OCI-M2 (cell line): ENCODE measurements at regions not wholly inside any gene's neighbourhood (a gene's known extent, or its start where the extent isn't known, plus 50 kb on each side); places are given as distances from the start of the nearest gene placed in this dataset.

Experiments used
- DNase-seq: peaks from one replicate; lab custom pipeline; 2025; ENCODE audit not compliant: unreplicated experiment; lab: John Stamatoyannopoulos, UW

GRCh38 chr3:194265505-194265892, 85.6 kb downstream of the CPN2 start:
- DNase-seq, result no peak

- no peak for DNase-seq
Measured at GRCh38 chr3:194265996-194266964, 84.8 kb downstream of the CPN2 start.

- no peak for DNase-seq
Measured at GRCh38 chr3:194267744-194268653, 83.1 kb downstream of the CPN2 start.

GRCh38 chr3:194268654-194269512, 82.2 kb downstream of the CPN2 start:
- DNase-seq, result no peak

DNA sequence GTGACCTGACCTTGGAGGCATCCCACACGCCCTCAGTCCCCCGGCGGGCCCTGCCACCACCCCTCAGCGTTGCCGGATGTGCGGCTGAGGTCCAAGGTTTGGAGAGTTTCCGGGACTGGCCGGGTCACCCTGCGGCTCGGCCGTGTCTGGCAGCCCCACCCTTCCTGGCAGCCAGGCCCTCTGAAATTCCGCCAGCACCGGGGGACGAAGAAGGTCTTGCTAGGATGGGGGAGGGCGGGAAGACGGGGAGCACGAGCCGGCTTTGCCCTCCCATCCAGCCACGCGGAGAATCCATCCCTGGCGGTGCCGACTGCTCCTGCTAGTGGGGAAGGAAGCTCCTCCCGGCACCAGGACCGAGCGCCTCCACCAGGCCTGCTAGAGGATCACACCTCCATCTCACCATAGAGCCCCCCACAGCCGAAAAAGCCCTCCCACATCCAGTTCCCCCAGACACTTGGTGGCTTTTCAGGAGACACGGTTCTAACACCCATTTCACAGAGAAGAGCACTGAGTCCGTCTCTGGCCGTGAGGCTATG, 81.5 kb downstream of the CPN2 start:
- DNase-seq, result no peak

- no peak for DNase-seq
Measured at GRCh38 chr3:194270627-194271459, 80.3 kb downstream of the CPN2 start.

GRCh38 chr3:194271460-194272035, 79.6 kb downstream of the CPN2 start:
- DNase-seq, result no peak

GRCh38 chr3:194272221-194272620, 78.9 kb downstream of the CPN2 start:
- DNase-seq, result no peak

DNA sequence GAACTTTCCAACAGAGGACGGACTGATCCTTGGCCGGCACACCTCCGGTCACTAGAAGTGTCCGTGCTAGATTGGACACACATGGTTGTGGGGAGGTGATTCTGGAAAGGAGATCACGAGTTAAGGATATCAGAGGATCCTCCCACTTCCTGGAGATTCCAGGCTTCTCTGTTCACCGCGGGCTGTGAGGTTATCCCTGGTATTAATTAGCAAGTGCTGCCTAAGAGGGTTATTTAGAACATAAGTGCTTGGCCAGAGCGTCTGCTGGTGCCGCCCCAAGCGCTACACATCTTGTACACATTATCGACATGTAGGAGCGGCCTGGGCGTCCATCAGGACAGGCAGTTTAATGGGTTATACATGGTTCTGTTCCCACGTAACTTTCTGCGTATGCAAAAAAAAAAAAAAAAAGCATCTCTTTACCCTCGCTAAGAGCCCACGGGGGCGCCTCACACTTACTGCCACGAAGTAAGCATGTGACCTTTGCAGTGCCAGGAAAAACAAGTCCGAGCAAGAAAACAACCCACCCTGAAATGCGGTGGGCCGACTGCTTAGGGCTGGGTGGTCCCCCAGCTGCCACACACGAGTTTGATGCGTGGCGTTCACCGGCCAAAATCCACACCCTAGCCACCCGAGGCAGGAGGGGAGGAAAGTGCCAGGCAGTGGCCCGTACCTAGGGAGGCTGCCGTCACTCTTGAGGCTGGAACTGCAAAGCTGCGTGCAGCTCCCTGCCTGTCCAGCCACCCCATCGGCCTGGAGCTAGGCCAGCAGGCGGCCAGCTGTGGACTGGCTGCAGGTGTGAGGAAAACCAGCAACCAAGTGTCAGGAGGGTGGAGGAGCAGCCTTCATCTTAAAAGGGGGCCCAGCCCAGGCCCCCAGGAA, 78.0 kb downstream of the CPN2 start:
- no peak for DNase-seq

DNA sequence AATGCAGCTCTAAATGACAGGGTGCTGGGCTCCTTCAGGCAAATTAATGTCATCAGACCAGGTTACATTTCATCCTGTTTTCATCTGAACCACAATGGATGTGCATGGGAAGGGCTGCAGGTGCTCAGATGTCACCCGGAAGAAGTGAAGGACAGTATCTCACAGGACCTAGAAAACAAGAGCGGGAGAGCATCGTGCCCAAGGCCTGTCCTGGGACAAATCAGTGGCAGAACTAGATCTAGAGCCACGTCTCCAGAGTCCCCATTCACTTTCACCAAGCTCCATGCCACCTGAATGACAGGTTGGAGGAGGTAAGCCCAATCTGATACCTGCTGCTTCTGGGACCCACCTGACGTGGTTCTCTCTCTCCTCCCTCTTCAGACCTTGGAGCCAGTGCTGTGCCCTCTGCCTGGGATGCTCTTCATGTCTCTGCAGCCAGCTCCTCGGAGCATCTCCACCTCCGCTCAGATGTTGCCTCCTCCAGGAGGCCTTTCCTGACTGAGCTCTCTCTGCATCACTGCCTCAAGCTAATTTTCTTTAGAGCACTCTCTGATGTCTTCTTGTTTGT, 77.3 kb downstream of the CPN2 start:
- no peak for DNase-seq

DNA sequence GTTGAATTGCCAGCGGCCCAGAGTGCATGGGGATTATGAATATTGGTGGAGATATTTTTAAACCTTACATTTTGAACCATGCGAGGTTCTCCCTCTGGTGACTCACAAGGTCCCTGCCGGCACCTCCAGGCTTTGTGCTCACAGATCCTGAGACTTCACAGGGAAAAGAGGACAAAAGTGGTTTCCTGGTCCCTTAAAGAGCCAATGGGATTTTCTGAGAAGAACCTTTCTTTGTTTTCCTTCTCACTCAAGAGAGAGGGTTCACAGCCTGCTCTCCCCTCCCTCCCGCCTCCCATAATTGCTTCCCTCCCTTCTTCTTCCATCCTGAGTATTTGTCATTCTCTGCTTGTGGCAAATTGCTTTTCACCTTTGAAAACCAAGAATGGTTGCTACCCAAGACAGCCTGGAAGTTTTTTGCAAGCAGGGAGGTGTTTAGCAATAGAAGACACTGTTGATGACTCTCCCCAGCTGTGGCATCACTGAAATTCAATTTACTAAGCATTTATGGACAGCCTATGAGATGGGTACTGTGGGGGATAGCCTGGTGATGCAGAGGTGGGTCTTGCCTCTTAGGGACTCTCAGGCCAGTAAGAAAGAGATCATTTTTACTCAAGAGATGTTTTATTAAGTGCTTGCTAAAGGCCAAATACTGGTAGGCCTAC, 76.6 kb downstream of the CPN2 start:
- DNase-seq, result no peak

DNA sequence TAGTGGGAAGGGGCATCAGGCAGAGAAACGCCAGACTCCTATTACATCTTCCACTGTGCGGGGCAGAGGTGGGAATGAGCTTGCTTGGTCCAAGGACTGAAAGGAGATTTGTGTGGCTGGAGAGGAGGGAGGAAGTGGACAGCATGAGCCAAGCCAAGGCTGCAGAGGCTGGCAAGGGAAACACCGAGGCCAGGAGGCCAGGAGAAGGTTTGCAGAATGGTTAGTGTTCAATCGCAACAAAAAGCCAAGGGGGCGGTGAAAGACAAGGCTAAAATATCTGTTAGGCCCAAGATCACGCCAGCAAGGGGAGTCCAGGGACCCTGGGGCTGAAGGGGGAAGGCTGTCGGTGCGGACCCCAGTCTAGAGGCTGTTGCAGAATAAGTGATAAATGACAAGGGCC, 75.8 kb downstream of the CPN2 start:
- no peak for DNase-seq

- no peak for DNase-seq
Measured at GRCh38 chr3:194275721-194276120, 75.4 kb downstream of the CPN2 start.

DNA sequence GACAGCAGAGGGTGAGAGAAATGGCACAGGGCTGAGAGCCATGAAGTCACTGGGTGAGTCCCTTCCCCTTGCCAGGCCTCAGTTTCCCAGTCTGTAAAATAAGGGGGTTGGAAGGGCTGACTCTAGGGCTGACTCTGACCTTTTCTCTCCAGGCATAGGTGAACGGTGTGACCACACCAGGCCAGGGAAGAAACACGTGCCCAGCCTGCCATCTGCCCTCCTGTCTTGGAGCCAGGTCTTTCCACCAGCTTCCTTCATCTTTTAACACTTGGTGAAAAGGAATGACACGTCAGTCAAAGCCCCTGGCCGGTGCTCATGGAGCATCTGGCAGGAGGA, 74.4 kb downstream of the CPN2 start:
- no peak for DNase-seq

DNA sequence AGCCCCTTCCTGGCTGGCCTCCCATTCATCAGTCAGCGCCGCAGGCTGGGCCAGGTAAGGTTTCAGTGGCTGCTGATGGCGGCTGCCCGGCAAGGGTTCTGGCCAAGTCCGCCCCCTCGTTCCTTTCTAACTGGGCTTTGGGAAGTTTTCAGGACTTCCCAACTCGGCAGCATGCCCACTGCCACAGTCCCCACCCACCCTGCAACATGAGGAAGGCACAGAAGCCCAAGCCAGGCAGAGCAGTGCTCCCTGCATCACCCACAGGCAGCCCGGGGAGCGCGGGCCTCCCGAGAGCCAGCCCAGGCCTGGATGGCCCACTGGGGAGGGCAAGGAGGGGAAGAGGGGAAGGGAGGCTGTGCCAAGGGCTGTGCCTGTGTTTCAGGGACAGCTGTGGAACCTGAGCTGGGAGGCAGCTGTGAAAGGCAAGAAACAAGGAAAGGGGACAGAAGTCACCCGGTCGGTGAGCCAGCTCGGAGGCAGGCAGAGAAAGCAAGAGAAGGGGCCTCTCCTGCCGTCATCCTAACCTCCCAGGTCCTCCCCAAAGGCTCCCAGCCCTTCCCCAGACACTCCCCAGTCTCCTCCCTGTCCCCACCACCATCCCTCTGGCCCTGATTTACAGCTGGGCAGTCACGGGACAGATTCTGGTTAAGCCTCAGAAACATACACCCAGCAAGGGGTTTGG, 73.9 kb downstream of the CPN2 start:
- no peak for DNase-seq

DNA sequence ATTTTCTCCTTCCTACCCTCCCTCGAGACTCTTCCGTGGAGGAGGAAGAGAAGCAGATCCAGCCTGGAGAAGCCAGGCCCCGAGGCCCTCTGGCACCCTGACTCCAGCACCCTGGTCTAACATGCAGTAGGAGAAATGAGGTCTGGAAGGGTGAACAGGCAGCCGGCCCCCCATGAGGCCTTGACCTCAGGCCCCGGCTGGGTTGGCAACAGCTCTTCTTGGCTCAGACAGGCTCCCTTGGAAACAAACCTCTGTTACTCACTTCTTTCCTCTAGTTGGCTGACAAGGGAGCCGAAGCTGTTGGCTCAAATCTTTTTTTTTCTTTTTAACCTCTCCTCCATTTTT, 73.4 kb downstream of the CPN2 start:
- DNase-seq, result no peak

- no peak for DNase-seq
Measured at GRCh38 chr3:194278186-194278845, 72.8 kb downstream of the CPN2 start.
